ENCODE measurements at regions not wholly inside any gene's neighbourhood (a gene's known extent, or its start where the extent isn't known, plus 50 kb on each side); places are given as distances from the start of the nearest gene placed in this dataset.

DNA sequence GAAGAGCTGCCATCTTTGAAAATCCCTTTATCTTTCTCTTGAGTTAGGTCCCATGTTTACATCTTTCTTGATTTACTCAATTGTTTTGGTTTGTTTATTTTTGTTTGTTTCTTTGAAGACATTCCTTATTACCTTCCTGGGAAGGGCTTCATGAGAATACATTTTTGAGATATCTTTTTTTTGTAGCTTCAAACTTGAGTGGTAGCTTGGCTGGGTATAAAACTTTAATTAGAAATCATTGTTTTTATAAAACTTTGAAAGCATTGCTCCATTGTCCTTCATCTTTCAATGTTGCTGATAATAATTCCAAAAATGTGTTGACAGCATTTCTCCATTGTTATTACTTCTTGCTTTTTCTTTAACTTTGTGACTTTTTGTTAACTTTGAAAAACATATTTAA, 145.9 kb upstream of the RBMS1 start:
- ATAC-seq (ENCODE audit: insufficient read depth, low FRiP score) = no peak
- no peak for DNase-seq

DNA sequence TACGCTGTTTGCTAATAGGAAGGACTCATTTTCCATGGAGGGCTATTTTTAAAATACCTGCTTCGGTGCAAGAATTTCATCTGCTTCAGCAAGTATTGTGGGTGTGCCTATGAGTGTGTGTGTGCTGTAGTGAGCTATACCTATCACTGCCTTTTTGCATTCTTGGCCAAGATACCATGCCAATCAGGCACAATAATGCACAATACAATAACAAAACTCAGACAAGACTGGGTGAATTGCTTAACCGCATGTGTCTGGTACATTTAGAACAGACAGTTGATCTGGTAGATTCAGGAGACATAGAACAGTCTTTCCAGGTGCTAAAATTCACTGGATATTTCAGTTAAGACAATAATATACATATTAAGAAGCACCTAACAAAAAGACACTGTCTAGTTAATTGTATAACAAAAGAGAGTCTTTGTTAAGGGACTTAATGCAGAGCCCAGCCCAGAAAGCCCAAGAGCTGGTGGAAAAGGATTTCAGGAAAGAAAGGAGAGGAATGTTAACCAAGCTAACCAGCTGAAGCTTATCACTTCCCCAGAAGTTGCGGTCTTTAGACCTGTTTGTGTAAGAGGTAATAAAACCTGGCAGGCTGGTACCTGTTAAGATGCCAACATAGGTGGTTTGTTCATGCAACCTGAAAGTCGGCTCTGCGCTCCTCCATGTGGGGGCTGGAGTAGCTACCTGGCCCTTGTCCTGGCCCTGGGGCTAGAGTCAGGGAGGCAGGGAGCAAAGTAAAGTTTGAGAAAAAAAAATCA, 153.3 kb upstream of the RBMS1 start:
- Histone ChIP-seq H3K27me3 (ENCODE audit: control insufficient read depth in 3 of 3, insufficient read depth in 3 of 3, low read length in 2 of 3) (no peaks in the 10 kb centered on the region), H3K27ac (ENCODE audit: low read depth in 1 of 2, low read length in 1 of 2) (no peak overlapping the region), H3K36me3 (ENCODE audit: control insufficient read depth in 4 of 4, insufficient read depth in 4 of 4, low read length in 4 of 4) (no peaks in the 10 kb centered on the region), H3K9me3 (ENCODE audit: control insufficient read depth in 4 of 4, insufficient read depth in 3 of 4, low read length in 3 of 4) (no peaks in the 10 kb centered on the region), H3K9ac (ENCODE audit: insufficient read depth in 1 of 2, low read length in 2 of 2) (no peak overlapping the region), H3K4me1 (ENCODE audit: control insufficient read depth in 5 of 5, insufficient read depth in 5 of 5, low read length in 5 of 5) (peaks cover 0 to 4% (median 0%) of the 10 kb centered on the region in 5 donors), H3K4me3 (no peak overlapping the region)
- TF ChIP-seq, protein P1, sequence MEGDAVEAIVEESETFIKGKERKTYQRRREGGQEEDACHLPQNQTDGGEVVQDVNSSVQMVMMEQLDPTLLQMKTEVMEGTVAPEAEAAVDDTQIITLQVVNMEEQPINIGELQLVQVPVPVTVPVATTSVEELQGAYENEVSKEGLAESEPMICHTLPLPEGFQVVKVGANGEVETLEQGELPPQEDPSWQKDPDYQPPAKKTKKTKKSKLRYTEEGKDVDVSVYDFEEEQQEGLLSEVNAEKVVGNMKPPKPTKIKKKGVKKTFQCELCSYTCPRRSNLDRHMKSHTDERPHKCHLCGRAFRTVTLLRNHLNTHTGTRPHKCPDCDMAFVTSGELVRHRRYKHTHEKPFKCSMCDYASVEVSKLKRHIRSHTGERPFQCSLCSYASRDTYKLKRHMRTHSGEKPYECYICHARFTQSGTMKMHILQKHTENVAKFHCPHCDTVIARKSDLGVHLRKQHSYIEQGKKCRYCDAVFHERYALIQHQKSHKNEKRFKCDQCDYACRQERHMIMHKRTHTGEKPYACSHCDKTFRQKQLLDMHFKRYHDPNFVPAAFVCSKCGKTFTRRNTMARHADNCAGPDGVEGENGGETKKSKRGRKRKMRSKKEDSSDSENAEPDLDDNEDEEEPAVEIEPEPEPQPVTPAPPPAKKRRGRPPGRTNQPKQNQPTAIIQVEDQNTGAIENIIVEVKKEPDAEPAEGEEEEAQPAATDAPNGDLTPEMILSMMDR (IDR thresholded peaks at IDR 0.05; ENCODE audit: control extremely low read depth, extremely low read depth) = no peak
- ATAC-seq (ENCODE audit: insufficient read depth, low FRiP score) (no peak), DNase-seq (peak in 1 of 3 donors; percentile 67)
- WGBS, 2 donors = 67 to 76% methylated on average over 6 of the region's 6 CpGs

More for the DNA sequence above, 145.9 kb upstream of the RBMS1 start:
- Histone ChIP-seq H3K27me3 (ENCODE audit: control insufficient read depth in 3 of 3, insufficient read depth in 3 of 3, low read length in 2 of 3) (no peaks in the 10 kb centered on the region), H3K27ac (ENCODE audit: low read depth in 1 of 2, low read length in 1 of 2) (no peak overlapping the region), H3K4me1 (ENCODE audit: control insufficient read depth in 5 of 5, insufficient read depth in 5 of 5, low read length in 5 of 5) (peaks cover 0 to 19% (median 3%) of the 10 kb centered on the region in 5 donors), H3K4me3 (no peak overlapping the region), H3K36me3 (ENCODE audit: control insufficient read depth in 4 of 4, insufficient read depth in 4 of 4, low read length in 4 of 4) (peaks cover 0 to 3% (median 0%) of the 10 kb centered on the region in 4 donors), H3K9ac (ENCODE audit: insufficient read depth in 1 of 2, low read length in 2 of 2) (no peak overlapping the region), H3K9me3 (ENCODE audit: control insufficient read depth in 4 of 4, insufficient read depth in 3 of 4, low read length in 3 of 4) (peaks cover 0 to 6% (median 2%) of the 10 kb centered on the region in 4 donors)
- TF ChIP-seq, protein P1 (IDR thresholded peaks at IDR 0.05; ENCODE audit: control extremely low read depth, extremely low read depth) = no peak

DNA sequence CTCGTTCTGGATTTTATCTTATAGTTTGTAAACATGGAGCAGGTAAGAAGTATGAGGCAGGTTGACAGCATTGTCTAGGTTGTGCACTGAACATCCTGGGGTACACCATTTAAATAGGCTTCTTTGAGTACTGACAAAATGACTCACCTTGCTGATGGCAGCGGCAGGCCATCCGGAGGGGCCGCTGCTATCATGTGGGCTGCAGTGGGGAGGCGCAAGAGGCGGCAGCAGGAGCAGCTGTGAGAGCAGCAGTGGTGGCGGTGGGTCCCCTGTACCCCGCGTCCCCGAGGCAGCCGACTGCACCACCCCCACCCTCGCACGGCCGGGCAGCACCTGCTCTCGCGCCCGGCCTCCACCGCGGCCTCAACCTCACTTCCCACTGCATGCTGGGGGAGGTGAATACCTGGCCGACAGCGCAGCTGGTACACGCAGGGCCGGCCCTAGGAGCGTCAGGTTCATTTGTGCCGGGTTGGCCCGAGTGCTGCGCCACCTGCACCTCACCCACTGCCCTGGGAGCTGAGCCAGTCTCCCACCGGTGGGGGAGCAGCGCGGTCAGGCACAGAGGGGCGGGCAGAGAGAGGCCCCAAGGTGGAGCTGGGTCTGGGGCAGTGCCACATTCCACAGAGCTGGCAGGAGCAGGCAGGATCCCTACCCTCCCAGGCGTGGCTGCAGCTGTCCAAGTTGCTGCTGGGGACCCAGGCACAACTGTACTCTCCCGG, 154.5 kb upstream of the RBMS1 start:
- Histone ChIP-seq H3K27ac (ENCODE audit: low read depth in 1 of 2, low read length in 1 of 2) (peak overlapping the region in 1 of 2 donors; percentile 4), H3K4me3 (no peak overlapping the region), H3K9me3 (ENCODE audit: control insufficient read depth in 4 of 4, insufficient read depth in 3 of 4, low read length in 3 of 4) (no peaks in the 10 kb centered on the region), H3K36me3 (ENCODE audit: control insufficient read depth in 4 of 4, insufficient read depth in 4 of 4, low read length in 4 of 4) (no peaks in the 10 kb centered on the region), H3K27me3 (ENCODE audit: control insufficient read depth in 3 of 3, insufficient read depth in 3 of 3, low read length in 2 of 3) (no peaks in the 10 kb centered on the region), H3K4me1 (ENCODE audit: control insufficient read depth in 5 of 5, insufficient read depth in 5 of 5, low read length in 5 of 5) (peaks cover 0 to 4% (median 0%) of the 10 kb centered on the region in 5 donors), H3K9ac (ENCODE audit: insufficient read depth in 1 of 2, low read length in 2 of 2) (no peak overlapping the region)
- 73 to 88% methylated on average over 31 to 33 of the region's 33 CpGs for WGBS, 2 donors
- TF ChIP-seq, protein P1 (IDR thresholded peaks at IDR 0.05; ENCODE audit: control extremely low read depth, extremely low read depth) = no peak
- DNase-seq (peak in 1 of 3 donors; percentile 24), ATAC-seq (ENCODE audit: insufficient read depth, low FRiP score) (peak; percentile 54)
